Fibroblast of skin of right quadriceps (primary cell): ENCODE measurements at regions not wholly inside any gene's neighbourhood (a gene's known extent, or its start where the extent isn't known, plus 50 kb on each side); places are given as distances from the start of the nearest gene placed in this dataset.
A peak's percentile ranks its signal among the peaks of the same experiment; 100 is the strongest.

Experiments used
- DNase-seq: peaks from one replicate; pipeline ENCODE4 v3.0.0-alpha.2; 2013

GRCh38 chr9:134590240-134591081 lies 51.1 kb upstream of the COL5A1 start:
- DNase-seq = peak; percentile 42

- peak; percentile 50 for DNase-seq
These were observed 50.5 kb upstream of the COL5A1 start for GRCh38 chr9:134591082-134591571.

GRCh38 chr9:134591573-134591981 lies 50.0 kb upstream of the COL5A1 start:
- DNase-seq = peak; percentile 88
